SK-N-DZ (cell line): ENCODE measurements at regions not wholly inside any gene's neighbourhood (a gene's known extent, or its start where the extent isn't known, plus 50 kb on each side); places are given as distances from the start of the nearest gene placed in this dataset.

Source experiments
- DNase-seq: peaks from one replicate; pipeline ENCODE4 v3.0.0-alpha.2; 2015; ENCODE audit warnings: low spot score
- small RNA-seq, 2 experiments: library from RNA; depleted of rRNA; stranded (forward); fragments of <200 nt; gene quantifications; one replicate each; pipeline ENCODE3, GENCODE V24; 2014

- no peak for DNase-seq
Observed at GRCh38 chr12:116482179-116482578, 77.0 kb upstream of the MAP1LC3B2 start.

GRCh38 chr12:116482859-116483258, 76.3 kb upstream of the MAP1LC3B2 start:
- DNase-seq = no peak

- no peak for DNase-seq
Observed at GRCh38 chr12:116483959-116484750, 75.0 kb upstream of the MAP1LC3B2 start.

- no peak for DNase-seq
Observed at GRCh38 chr12:116484807-116485206, 74.4 kb upstream of the MAP1LC3B2 start.

GRCh38 chr12:116489116-116489515, 70.1 kb upstream of the MAP1LC3B2 start:
- no peak for DNase-seq

DNA sequence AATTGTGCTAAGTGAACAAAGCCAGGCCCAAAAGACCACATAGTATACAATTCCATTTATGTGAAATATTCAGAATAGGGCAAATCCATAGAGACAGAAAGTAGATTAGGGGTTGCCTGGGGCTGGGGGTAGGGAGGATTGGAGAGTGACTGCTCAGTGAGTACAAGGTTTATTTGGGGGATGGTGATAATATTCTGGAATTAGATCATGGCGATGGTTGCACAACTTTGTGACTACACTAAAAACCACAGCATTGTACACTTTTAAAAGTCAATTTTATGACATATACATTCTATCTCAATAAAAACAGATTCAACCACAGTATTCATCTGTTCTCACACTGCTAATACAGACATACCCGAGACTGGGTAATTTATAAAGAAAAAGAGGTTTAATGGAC, 68.7 kb upstream of the MAP1LC3B2 start:
- DNase-seq = no peak

DNA sequence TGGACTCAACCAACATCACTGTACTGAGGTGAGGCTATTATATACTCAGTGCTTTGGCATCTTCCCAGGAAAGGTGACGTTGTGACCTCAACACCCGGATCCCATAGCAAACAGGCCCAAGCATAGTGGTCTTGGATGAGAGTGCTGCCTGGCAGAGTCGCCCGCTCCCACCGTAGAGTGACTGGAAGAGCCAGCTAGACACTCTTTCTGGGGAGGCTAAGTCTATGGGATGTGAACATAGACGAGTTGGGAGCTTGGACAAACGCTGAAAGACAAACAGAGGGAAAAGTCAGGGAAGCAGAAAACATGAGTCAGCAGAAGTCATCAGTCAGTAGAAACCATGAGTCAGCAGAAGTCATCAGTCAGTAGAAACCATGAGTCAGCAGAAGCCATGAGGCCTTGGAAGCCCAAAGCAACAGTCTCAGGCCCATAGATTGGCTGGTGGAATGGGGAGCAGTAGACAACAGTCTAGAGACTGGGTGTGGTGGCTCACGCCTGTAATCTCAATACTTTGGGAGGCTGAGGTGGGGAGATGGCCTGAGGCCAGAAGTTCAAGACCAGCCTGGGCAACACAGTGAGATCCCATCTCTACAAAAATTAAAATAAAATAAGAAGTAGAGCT, 66.4 kb upstream of the MAP1LC3B2 start:
- no peak for DNase-seq

DNA sequence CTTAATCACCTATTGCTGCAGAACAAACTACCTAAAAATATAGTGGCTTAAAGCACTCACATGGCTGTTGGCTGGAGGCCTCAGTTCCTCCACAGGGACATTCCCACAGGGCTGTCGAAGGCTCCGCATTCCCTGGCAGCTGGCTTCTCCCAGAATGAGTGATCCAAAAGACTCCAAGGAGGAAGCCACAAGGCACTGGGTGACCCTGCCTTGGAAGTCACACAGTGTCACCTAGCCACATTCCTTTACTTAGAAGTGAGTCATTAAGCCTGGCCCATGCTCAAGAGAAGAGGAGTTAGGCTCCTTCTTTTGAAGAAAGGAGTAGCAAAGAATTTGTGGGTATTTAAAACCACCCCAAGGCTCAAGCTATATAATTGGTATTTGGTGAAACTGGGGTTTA, 63.9 kb upstream of the MAP1LC3B2 start:
- no peak for DNase-seq

DNA sequence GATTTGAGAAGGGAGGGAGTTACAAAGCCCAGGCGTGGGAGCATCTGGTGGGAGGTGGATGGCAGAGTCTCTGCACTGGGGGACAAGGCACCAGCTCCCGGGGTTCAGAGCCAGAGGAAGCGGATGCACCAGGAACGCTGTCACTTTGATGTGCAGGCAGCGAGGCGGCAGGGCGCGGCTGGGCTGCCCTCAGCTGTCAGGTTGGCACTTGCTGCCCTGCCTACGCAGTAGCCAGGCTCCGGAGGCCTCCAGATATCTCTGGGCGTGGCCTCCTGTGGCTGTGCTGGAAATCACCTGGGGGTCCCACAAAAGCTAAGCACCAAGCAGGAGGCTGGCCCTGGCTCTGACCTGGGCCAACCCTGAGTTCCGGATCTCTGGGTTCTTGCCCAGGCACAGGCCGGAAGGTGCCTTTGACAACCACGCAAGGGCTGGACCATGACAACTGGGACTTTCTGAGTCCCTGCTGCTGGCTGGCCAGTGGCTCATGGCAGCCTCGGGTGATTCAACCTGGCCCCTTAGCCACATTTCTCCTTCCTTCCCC, 62.1 kb upstream of the MAP1LC3B2 start:
- no peak for DNase-seq

GRCh38 chr12:116498471-116498870, 60.7 kb upstream of the MAP1LC3B2 start:
- no peak for DNase-seq

DNA sequence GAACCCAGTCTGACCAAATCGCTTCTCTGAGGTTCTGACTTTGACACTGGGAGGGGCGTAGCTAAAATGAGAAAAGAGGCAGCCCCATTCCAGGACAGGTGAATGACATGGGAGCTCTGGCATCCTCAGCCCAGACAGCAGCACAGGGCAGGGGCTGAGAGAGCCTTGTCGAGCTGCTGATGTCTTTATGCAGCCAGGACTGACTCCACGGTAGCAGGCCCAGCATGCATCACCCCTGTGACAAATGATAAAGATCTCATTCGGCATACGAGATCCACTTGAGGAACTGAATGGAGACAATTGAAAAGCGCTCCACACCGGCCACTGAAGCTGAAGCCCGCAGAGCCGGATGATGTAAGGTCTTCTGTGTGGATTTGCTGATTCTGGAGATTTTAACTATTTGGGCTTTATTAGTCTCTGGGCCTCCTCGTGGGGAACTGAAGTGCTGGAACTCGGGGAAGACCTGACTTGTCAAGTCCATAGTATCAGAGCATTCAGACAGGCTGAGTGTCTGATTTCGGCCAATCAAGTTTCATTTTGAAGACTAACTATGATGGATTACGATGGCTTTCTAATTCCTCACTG, 56.9 kb upstream of the MAP1LC3B2 start:
- no peak for DNase-seq

DNA sequence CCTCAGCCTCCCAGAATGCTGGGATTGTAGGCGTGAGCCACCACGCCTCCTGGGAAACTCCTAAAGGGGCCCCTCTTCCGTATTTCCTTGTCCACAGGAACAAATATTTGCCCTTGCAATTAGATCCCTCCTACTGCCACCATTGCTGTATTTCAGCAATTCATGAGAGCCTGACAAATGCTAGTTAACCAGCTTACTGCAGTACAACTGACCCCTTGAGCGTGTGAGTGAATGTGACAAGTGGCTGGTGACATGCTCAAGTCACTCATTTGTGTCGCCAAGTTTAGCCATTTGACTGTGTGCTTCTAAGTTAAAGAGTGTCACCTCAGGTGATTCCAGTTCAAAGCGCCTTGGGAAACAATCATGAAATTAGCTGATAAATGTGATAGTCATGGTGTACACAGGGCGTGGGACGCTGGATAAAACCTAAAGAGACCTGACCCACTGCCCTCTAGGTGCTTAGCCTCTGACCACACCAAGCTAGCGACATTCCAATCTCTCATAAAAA, 56.1 kb upstream of the MAP1LC3B2 start:
- no peak for DNase-seq

DNA sequence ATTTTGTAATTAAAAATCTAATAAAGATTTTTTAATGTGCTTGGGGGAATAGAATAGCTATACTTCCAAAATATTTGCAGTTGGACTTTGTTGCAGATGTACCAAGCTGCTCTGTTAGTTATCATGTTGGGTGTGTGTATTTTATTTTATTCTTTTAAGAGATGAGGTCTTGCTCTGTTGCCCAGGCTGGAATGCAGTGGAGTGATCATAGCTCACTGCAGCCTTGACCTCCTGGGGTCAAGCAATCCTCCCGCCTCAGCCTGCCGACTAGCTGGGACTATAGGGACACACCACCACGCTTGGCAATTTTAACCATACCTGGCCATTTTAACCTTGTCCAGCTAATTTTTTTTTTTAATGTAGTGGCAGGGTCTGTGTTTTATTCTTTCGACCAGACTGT, 54.7 kb upstream of the MAP1LC3B2 start:
- no peak for DNase-seq

DNA sequence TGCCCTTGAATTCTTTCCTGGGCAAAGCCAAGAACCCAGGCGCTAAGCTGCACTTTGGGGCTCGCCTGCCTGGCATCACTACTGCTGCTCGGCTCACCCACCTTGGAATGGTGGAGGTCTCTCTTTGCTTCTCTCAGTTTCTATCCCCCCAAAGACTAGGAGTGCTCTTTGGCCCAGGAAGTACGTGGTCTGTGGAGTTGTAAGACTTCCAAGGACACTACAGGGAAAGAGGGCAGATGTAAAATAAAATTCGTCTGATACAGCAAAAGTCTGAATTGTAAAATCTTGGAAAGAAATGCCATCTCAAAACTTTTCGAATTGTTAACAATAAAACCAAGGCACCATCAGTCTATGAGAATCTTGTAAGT, 52.5 kb upstream of the MAP1LC3B2 start:
- DNase-seq = no peak

GRCh38 chr12:116508145-116509121, 50.7 kb upstream of the MAP1LC3B2 start:
- DNase-seq = no peak

Small RNAs in the stretch of these regions (small RNA-seq; reads per million reads assigned to genes)
- 0 reads per million in 2 experiments for gene MIR4472-2
